Astrocyte of the hippocampus (primary cell): ENCODE measurements at regions not wholly inside any gene's neighbourhood (a gene's known extent, or its start where the extent isn't known, plus 50 kb on each side); places are given as distances from the start of the nearest gene placed in this dataset.
"Not testable (repeated sequence)": the region's sequence is repeated elsewhere in the genome, so short reads cannot be mapped to it uniquely, and the experiment has no call there.

Experiments used
- DNase-seq: peaks from one replicate; pipeline ENCODE4 v3.0.0; 2011; ENCODE audit warnings: low read depth, low spot score

- DNase-seq: peak; percentile 7
Observed at GRCh38 chr1:196002906-196003305, 605.3 kb downstream of the KCNT2 start.

- DNase-seq: not testable (repeated sequence)
Observed at GRCh38 chr1:196002296-196002695, 605.9 kb downstream of the KCNT2 start.

- DNase-seq: no peak
Observed at GRCh38 chr1:196001188-196001587, 607.1 kb downstream of the KCNT2 start.

GRCh38 chr1:195999022-195999421 lies 609.2 kb downstream of the KCNT2 start:
- DNase-seq: no peak

- peak; percentile 40 for DNase-seq
Observed at GRCh38 chr1:195981448-195982139, 626.6 kb downstream of the KCNT2 start.

- DNase-seq: no peak
Observed at GRCh38 chr1:195979646-195980045, 628.6 kb downstream of the KCNT2 start.

- no peak for DNase-seq
Observed at GRCh38 chr1:195973311-195973904, 634.8 kb downstream of the KCNT2 start.

- no peak for DNase-seq
Observed at GRCh38 chr1:195971589-195971988, 636.7 kb downstream of the KCNT2 start.

GRCh38 chr1:195970209-195970608 lies 638.0 kb downstream of the KCNT2 start:
- DNase-seq: no peak

- peak; percentile 1 for DNase-seq
Observed at GRCh38 chr1:195965475-195965874, 642.8 kb downstream of the KCNT2 start.

- DNase-seq: peak; percentile 32
Observed at GRCh38 chr1:195965036-195965435, 643.2 kb downstream of the KCNT2 start.

- DNase-seq: no peak
Observed at GRCh38 chr1:195964516-195964915, 643.7 kb downstream of the KCNT2 start.

GRCh38 chr1:195962051-195962450 lies 646.2 kb downstream of the KCNT2 start:
- DNase-seq: no peak

GRCh38 chr1:195960580-195960979 lies 647.7 kb downstream of the KCNT2 start:
- DNase-seq: no peak

- no peak for DNase-seq
Observed at GRCh38 chr1:195958131-195958530, 650.1 kb downstream of the KCNT2 start.

- DNase-seq: no peak
Observed at GRCh38 chr1:195956845-195957244, 651.4 kb downstream of the KCNT2 start.

GRCh38 chr1:195954848-195955247 lies 653.4 kb downstream of the KCNT2 start:
- no peak for DNase-seq

GRCh38 chr1:195951313-195951712 lies 656.9 kb downstream of the KCNT2 start:
- peak; percentile 7 for DNase-seq

GRCh38 chr1:195948123-195948895 lies 659.9 kb downstream of the KCNT2 start:
- no peak for DNase-seq

- no peak for DNase-seq
Observed at GRCh38 chr1:195946500-195946899, 661.7 kb downstream of the KCNT2 start.

GRCh38 chr1:195941795-195942194 lies 666.4 kb downstream of the KCNT2 start:
- DNase-seq: no peak

GRCh38 chr1:195941314-195941713 lies 666.9 kb downstream of the KCNT2 start:
- DNase-seq: no peak

GRCh38 chr1:195939844-195940243 lies 668.4 kb downstream of the KCNT2 start:
- peak; percentile 3 for DNase-seq
